KOPT-K1 (cell line): ENCODE measurements at regions not wholly inside any gene's neighbourhood (a gene's known extent, or its start where the extent isn't known, plus 50 kb on each side); places are given as distances from the start of the nearest gene placed in this dataset.

Experiments used
- H3K27ac ChIP-seq: fragments of 200-600 bp; sonication (generic); 2 replicates; pipeline ENCODE4 v1.5.1; 2016; ENCODE audit warnings: antibody characterized with exemption, mild to moderate bottlenecking, low read depth, low read length; ENCODE audit not compliant: poor library complexity, severe bottlenecking
- H3K36me3 ChIP-seq: fragments of 200-600 bp; sonication (generic); 2 replicates; pipeline ENCODE4 v1.5.1; 2017; ENCODE audit warnings: antibody characterized with exemption, mild to moderate bottlenecking, low read length, moderate library complexity; ENCODE audit not compliant: insufficient read depth
- H3K9me3 ChIP-seq: fragments of 200-600 bp; sonication (generic); 2 replicates; pipeline ENCODE4 v1.5.1; 2017; ENCODE audit warnings: antibody characterized with exemption, low read length, mild to moderate bottlenecking; ENCODE audit not compliant: insufficient read depth, poor library complexity, severe bottlenecking

- H3K9me3 ChIP-seq, result peaks cover 5% of the 10 kb centered on the region
- H3K27ac ChIP-seq, result no peak overlapping the region
- no peaks in the 10 kb centered on the region for H3K36me3 ChIP-seq
These were observed 61.4 kb upstream of the NSMCE3 start for GRCh38 chr15:29331071-29331470.

- H3K27ac ChIP-seq, result no peak overlapping the region
- H3K36me3 ChIP-seq, result no peaks in the 10 kb centered on the region
- H3K9me3 ChIP-seq, result peaks cover 13% of the 10 kb centered on the region
These were observed 55.1 kb upstream of the NSMCE3 start for GRCh38 chr15:29324746-29325145.

DNA sequence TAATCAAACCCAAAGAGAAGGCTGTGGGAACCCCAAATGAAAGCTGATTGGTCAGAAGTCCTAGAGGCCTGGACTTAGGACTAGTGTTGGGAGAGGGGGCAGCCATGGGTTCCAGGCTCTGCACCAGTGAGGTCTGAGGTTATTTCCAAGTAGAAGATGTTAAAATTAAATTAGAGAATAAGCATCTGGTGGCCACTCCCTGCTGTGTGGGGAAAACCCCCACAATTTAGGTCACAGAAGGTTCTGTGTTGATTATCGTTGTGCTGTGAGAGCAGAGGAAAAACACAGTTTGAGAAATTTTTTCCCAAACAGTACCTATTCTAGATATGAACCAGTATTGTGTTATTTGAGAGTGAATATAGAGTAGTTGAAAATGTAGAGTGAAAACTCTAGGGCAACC is 53.9 kb upstream of the NSMCE3 start:
- Histone ChIP-seq H3K36me3 (no peaks in the 10 kb centered on the region), H3K9me3 (peaks cover 13% of the 10 kb centered on the region), H3K27ac (no peak overlapping the region)

GRCh38 chr15:29322415-29322814 is 52.8 kb upstream of the NSMCE3 start:
- Histone ChIP-seq H3K9me3 (peaks cover 13% of the 10 kb centered on the region), H3K27ac (no peak overlapping the region), H3K36me3 (no peaks in the 10 kb centered on the region)

- H3K27ac ChIP-seq, result no peak overlapping the region
- peaks cover 1% of the 10 kb centered on the region for H3K9me3 ChIP-seq
These were observed 50.8 kb upstream of the NSMCE3 start for GRCh38 chr15:29320420-29320819.

DNA sequence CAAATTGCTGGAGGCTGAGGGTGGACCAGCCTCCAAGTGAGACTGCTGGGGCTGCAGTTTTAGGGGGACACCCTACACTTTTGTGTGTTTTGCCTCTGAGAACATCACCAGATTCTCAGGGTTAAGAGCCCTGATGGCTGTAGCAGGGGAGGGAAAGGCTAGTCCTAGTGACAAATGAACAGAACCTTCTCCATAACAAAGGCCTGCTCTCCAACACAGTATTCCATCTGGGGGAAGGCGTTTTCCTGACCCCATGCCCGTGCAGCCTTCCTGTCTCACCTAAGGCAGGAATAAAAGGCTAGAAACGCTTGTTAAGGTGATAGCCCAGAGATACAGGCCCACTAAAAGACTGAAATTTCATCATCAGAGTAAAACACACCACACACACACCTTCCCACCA is 50.2 kb upstream of the NSMCE3 start:
- no peaks in the 10 kb centered on the region for H3K36me3 ChIP-seq
- H3K27ac ChIP-seq, result no peak overlapping the region
- H3K9me3 ChIP-seq, result no peaks in the 10 kb centered on the region

More at GRCh38 chr15:29320420-29320819, 50.8 kb upstream of the NSMCE3 start:
- H3K36me3 ChIP-seq, result no peaks in the 10 kb centered on the region
